GM23338 (cell line): ENCODE measurements at regions not wholly inside any gene's neighbourhood (a gene's known extent, or its start where the extent isn't known, plus 50 kb on each side); places are given as distances from the start of the nearest gene placed in this dataset.

Experiments used
- ATAC-seq: fragments of 200-7000 bp; cut with Tn5 transposase; 3 replicates; pipeline ENCODE4 v1.9.1; 2020
- DNase-seq: peaks from one replicate; pipeline ENCODE4 v3.0.0-alpha.2; 2015; ENCODE audit warnings: low spot score
- H2AFZ ChIP-seq: fragments of 200-600 bp; sonication (generic); 2 replicates; pipeline ENCODE4 v1.8.0; 2016; ENCODE audit warnings: antibody characterized with exemption, mild to moderate bottlenecking, moderate library complexity
- H3F3A ChIP-seq: fragments of 200-600 bp; sonication (generic); replicated peaks from 2 replicates; pipeline ENCODE4 v1.8.0; 2017; ENCODE audit warnings: antibody characterized with exemption, mixed run types, low read depth
- H3K27ac ChIP-seq: fragments of 200-600 bp; sonication (generic); 2 replicates; pipeline ENCODE4 v1.6.1; 2016; ENCODE audit warnings: low read depth
- H3K27me3 ChIP-seq: fragments of 200-600 bp; sonication (generic); 2 replicates; pipeline ENCODE4 v1.8.0; 2016; ENCODE audit warnings: mild to moderate bottlenecking, mixed run types, moderate library complexity; ENCODE audit not compliant: insufficient read depth
- H3K36me3 ChIP-seq: fragments of 200-600 bp; sonication (generic); 2 replicates; pipeline ENCODE4 v1.8.0; 2016; ENCODE audit warnings: mild to moderate bottlenecking; ENCODE audit not compliant: insufficient read depth
- H3K4me1 ChIP-seq: fragments of 200-600 bp; sonication (generic); 2 replicates; pipeline ENCODE4 v1.8.0; 2016; ENCODE audit warnings: mild to moderate bottlenecking, moderate library complexity; ENCODE audit not compliant: insufficient read depth
- H3K4me2 ChIP-seq: fragments of 200-600 bp; sonication (generic); 2 replicates; pipeline ENCODE4 v1.7.1; 2017; ENCODE audit warnings: mixed run types
- H3K4me3 ChIP-seq: fragments of 200-600 bp; sonication (generic); 2 replicates; pipeline ENCODE4 v1.6.1; 2016; ENCODE audit warnings: mixed run types
- H3K79me2 ChIP-seq: fragments of 200-600 bp; sonication (generic); replicated peaks from 2 replicates; pipeline ENCODE4 v1.8.0; 2017; ENCODE audit warnings: mild to moderate bottlenecking; ENCODE audit not compliant: insufficient read depth
- H3K9me2 ChIP-seq: fragments of 200-600 bp; sonication (generic); 2 replicates; pipeline ENCODE4 v1.8.0; 2017; ENCODE audit not compliant: insufficient read depth
- H4K20me1 ChIP-seq: fragments of 200-600 bp; sonication (generic); replicated peaks from 2 replicates; pipeline ENCODE4 v1.8.0; 2017; ENCODE audit warnings: mild to moderate bottlenecking; ENCODE audit not compliant: insufficient read depth
- H3K27ac Mint-ChIP-seq: 2 replicates; pipeline ENCODE4 v1.8.0; 2020; ENCODE audit warnings: inconsistent platforms, mild to moderate bottlenecking, moderate library complexity, mixed read lengths
- H3K27me3 Mint-ChIP-seq: 3 replicates; pipeline ENCODE4 v1.8.0; 2022; ENCODE audit warnings: low read depth, mild to moderate bottlenecking, moderate library complexity, mixed read lengths, inconsistent platforms; ENCODE audit not compliant: insufficient read depth, poor library complexity
- H3K36me3 Mint-ChIP-seq: 3 replicates; pipeline ENCODE4 v1.8.0; 2021; ENCODE audit warnings: low read depth, mild to moderate bottlenecking, inconsistent platforms, moderate library complexity, mixed read lengths
- H3K4me1 Mint-ChIP-seq: 3 replicates; pipeline ENCODE4 v1.8.0; 2020; ENCODE audit warnings: mild to moderate bottlenecking, inconsistent platforms, mixed read lengths
- H3K4me3 Mint-ChIP-seq: 3 replicates; pipeline ENCODE4 v1.8.0; 2021; ENCODE audit warnings: moderate library complexity, mild to moderate bottlenecking, inconsistent platforms, mixed read lengths
- H3K9me3 Mint-ChIP-seq: 3 replicates; pipeline ENCODE4 v1.8.0; 2020; ENCODE audit warnings: moderate library complexity, mild to moderate bottlenecking, inconsistent platforms, mixed read lengths
- CTCF ChIP-seq, 2 experiments: fragments of 200-600 bp in 1 of 2; sonication (generic) in 1 of 2; conservative IDR thresholded peaks; 2 replicates each; pipeline versions ENCODE4 v1.5.1 to v1.6.1; 2016 to 2017; ENCODE audit warnings: antibody characterized with exemption in 2 of 2, low read depth in 2 of 2, mild to moderate bottlenecking in 2 of 2, moderate library complexity in 1 of 2
- ETS1 ChIP-seq: IDR thresholded peaks from 2 replicates; pipeline ENCODE4 v1.6.1; 2016; ENCODE audit warnings: antibody characterized with exemption
- EZH2 ChIP-seq: fragments of 200-600 bp; sonication (generic); IDR thresholded peaks from one replicate; pipeline ENCODE4 v1.8.0; 2017; ENCODE audit warnings: antibody characterized with exemption, mild to moderate bottlenecking, low read depth; ENCODE audit not compliant: unreplicated experiment
- EZH2phosphoT487 ChIP-seq: fragments of 200-600 bp; sonication (generic); IDR thresholded peaks from one replicate; pipeline ENCODE4 v1.8.1; 2018; ENCODE audit warnings: antibody characterized with exemption; ENCODE audit not compliant: unreplicated experiment
- JUNB ChIP-seq: IDR thresholded peaks from one replicate; pipeline ENCODE4 v1.6.1; 2016; ENCODE audit warnings: antibody characterized with exemption; ENCODE audit not compliant: unreplicated experiment
- NANOG ChIP-seq: IDR thresholded peaks from 2 replicates; pipeline ENCODE4 v1.6.1; 2016; ENCODE audit warnings: antibody characterized with exemption, borderline replicate concordance
- POLR2AphosphoS5 ChIP-seq: IDR thresholded peaks from 2 replicates; pipeline ENCODE4 v1.6.1; 2016; ENCODE audit warnings: antibody characterized with exemption, low read depth
- REST ChIP-seq: IDR thresholded peaks from one replicate; pipeline ENCODE4 v1.6.1; 2018; ENCODE audit warnings: antibody characterized with exemption; ENCODE audit not compliant: unreplicated experiment
- ZNF114 ChIP-seq: fragments of 250-450 bp; sonication (Bioruptor Pico); IDR thresholded peaks from 2 replicates; pipeline ENCODE4 v1.5.0; 2020; ENCODE audit warnings: mild to moderate bottlenecking, moderate library complexity
- ZNF331 ChIP-seq: fragments of 250-450 bp; sonication (Bioruptor Pico); IDR thresholded peaks from 2 replicates; pipeline ENCODE4 v1.5.0; 2020; ENCODE audit warnings: low read depth, mild to moderate bottlenecking, moderate library complexity
- ZNF462 ChIP-seq: fragments of 250-450 bp; sonication (Bioruptor Pico); IDR thresholded peaks from 2 replicates; pipeline ENCODE4 v1.5.0; 2020; ENCODE audit warnings: mild to moderate bottlenecking, moderate library complexity

- no peak for TF ChIP-seq ZNF462 (CRISPR knock-in tag)
- no peak for TF ChIP-seq ZNF114
- TF ChIP-seq ZNF331 (CRISPR knock-in tag), result no peak
- no peak for TF ChIP-seq CTCF (conservative IDR thresholded peaks at IDR 0.05; ENCODE audit: low read depth in 2 of 2)
- no peak for TF ChIP-seq NANOG
- no peak for TF ChIP-seq POLR2AphosphoS5
- TF ChIP-seq ETS1, result no peak
- no peak for TF ChIP-seq JUNB
Observed at GRCh38 chr3:77799278-77799677, 759.4 kb downstream of the ROBO2 start (continued).

GRCh38 chr3:77800893-77801292 lies 761.0 kb downstream of the ROBO2 start:
- H3K27ac ChIP-seq, result no peak overlapping the region
- H4K20me1 ChIP-seq, result no peaks in the 10 kb centered on the region
- Mint-ChIP-seq H3K4me1 (peaks cover 6% of the 10 kb centered on the region; the same call in 2 of the 3 replicates), H3K9me3 (no peaks in the 10 kb centered on the region), H3K4me3 (no peak overlapping the region), H3K27ac (no peak overlapping the region), H3K27me3 (no peaks in the 10 kb centered on the region), H3K36me3 (no peaks in the 10 kb centered on the region)
- ATAC-seq (no peak), DNase-seq (no peak)
- no peaks in the 10 kb centered on the region for H3K9me2 ChIP-seq
- no peaks in the 10 kb centered on the region for H3K36me3 ChIP-seq
- no peaks in the 10 kb centered on the region for H3F3A ChIP-seq
- no peaks in the 10 kb centered on the region for H3K27me3 ChIP-seq
- H3K4me1 ChIP-seq, result no peaks in the 10 kb centered on the region
- H3K79me2 ChIP-seq, result no peaks in the 10 kb centered on the region
- H3K4me2 ChIP-seq, result no peak overlapping the region
- no peak overlapping the region for H3K4me3 ChIP-seq
- H2AFZ ChIP-seq, result no peak overlapping the region
- TF ChIP-seq EZH2phosphoT487 (no peak), NANOG (no peak), CTCF (conservative IDR thresholded peaks at IDR 0.05; ENCODE audit: low read depth in 2 of 2) (no peak), REST (no peak), ZNF114 (no peak), EZH2 (no peak)
